Endothelial cell of umbilical vein (primary cell): ENCODE measurements at regions not wholly inside any gene's neighbourhood (a gene's known extent, or its start where the extent isn't known, plus 50 kb on each side); places are given as distances from the start of the nearest gene placed in this dataset.

Source experiments
- BruUV-seq: library from RNA; stranded (reverse); fragments of 400-500 nt; replicated peaks from 2 replicates; lab custom pipeline; 2021; lab: Mats Ljungman, UMichigan
- CTCF ChIA-PET: fragments of 300-600, 350-600 bp; sonication (Branson Sonifier 250); formaldehyde crosslinking; loops from one replicate; lab custom pipeline; 2021; ENCODE audit warnings: antibody characterized with exemption, inconsistent platforms; lab: Charles Lee
- POLR2A ChIA-PET: fragments of 300-600, 350-600 bp; sonication (Branson Sonifier 250); formaldehyde crosslinking; loops from one replicate; lab custom pipeline; 2021; ENCODE audit warnings: antibody characterized with exemption, inconsistent platforms; lab: Charles Lee
- DNase-seq: peaks from one replicate; pipeline ENCODE4 v3.0.0-alpha.2; 2011; ENCODE audit warnings: low read depth, low spot score
- FAIRE-seq: peaks from 2 replicates; lab custom pipeline; 2011; peaks lifted over from hg19 to GRCh38; lab: Jason Lieb, UNC
- H2AFZ ChIP-seq: 2 replicates; pipeline ENCODE4 v1.6.0; 2012; ENCODE audit warnings: low read depth, low read length, control low read depth, inconsistent platforms
- H3K27ac ChIP-seq: 2 replicates; pipeline ENCODE4 v1.5.1; 2011; ENCODE audit warnings: low read depth, mild to moderate bottlenecking, control low read depth, low read length, moderate library complexity; ENCODE audit not compliant: insufficient read depth
- H3K27me3 ChIP-seq, 2 experiments: 2 replicates each; pipeline versions ENCODE4 v1.6.0 to v1.6.1; 2011; ENCODE audit warnings: low read length in 2 of 2, mixed read lengths in 1 of 2; ENCODE audit not compliant: control insufficient read depth in 2 of 2, insufficient read depth in 2 of 2
- H3K36me3 ChIP-seq, 2 experiments: 2 replicates in 1 of 2; 3 replicates in 1 of 2; pipeline ENCODE4 v1.5.1; 2011; ENCODE audit warnings: low read length in 2 of 2, mild to moderate bottlenecking in 1 of 2, moderate library complexity in 1 of 2; ENCODE audit not compliant: control insufficient read depth in 2 of 2, insufficient read depth in 2 of 2; ENCODE audit errors: extremely low read depth in 1 of 2
- H3K4me1 ChIP-seq: 3 replicates; pipeline ENCODE4 v1.5.1; 2011; ENCODE audit warnings: mild to moderate bottlenecking, low read length; ENCODE audit not compliant: control insufficient read depth, insufficient read depth; ENCODE audit errors: extremely low read depth
- H3K4me2 ChIP-seq: 2 replicates; pipeline ENCODE4 v1.6.1; 2011; ENCODE audit warnings: low read length, control low read depth, mixed read lengths; ENCODE audit not compliant: insufficient read depth
- H3K4me3 ChIP-seq, 3 experiments: fragments of 200-600 bp in 1 of 3; sonication (generic), shearing (Covaris generic) in 1 of 3; replicated peaks in 1 of 3; 2 replicates each; pipeline ENCODE4 v1.5.1; 2011 to 2016; ENCODE audit warnings: control low read depth in 3 of 3, low read length in 3 of 3, mild to moderate bottlenecking in 2 of 3, inconsistent platforms in 1 of 3, low read depth in 1 of 3, moderate library complexity in 1 of 3; ENCODE audit not compliant: insufficient read depth in 1 of 3
- H3K79me2 ChIP-seq: 2 replicates; pipeline ENCODE4 v1.6.0; 2012; ENCODE audit warnings: low read length, inconsistent platforms; ENCODE audit not compliant: control insufficient read depth, insufficient read depth
- H3K9ac ChIP-seq: replicated peaks from 2 replicates; pipeline ENCODE3; 2011; ENCODE audit warnings: low read length, control low read depth; ENCODE audit not compliant: insufficient read depth; ENCODE audit errors: extremely low read depth
- H3K9me1 ChIP-seq: replicated peaks from 3 replicates; pipeline ENCODE4 v1.6.0; 2011; ENCODE audit warnings: mild to moderate bottlenecking, low read length; ENCODE audit not compliant: control insufficient read depth, insufficient read depth; ENCODE audit errors: extremely low read depth
- H3K9me3 ChIP-seq: replicated peaks from 2 replicates; pipeline ENCODE4 v1.5.1; 2012; ENCODE audit warnings: low read length, inconsistent platforms; ENCODE audit not compliant: control insufficient read depth, insufficient read depth
- H4K20me1 ChIP-seq: replicated peaks from 2 replicates; pipeline ENCODE3; 2011; ENCODE audit warnings: mild to moderate bottlenecking, low read length; ENCODE audit not compliant: control insufficient read depth, insufficient read depth; ENCODE audit errors: extremely low read depth
- CTCF ChIP-seq, 2 donors: IDR thresholded peaks; 1 replicate in 1 of 2; 2 replicates in 1 of 2; pipeline ENCODE4 v1.5.1; 2011; ENCODE audit warnings: low read length in 2 of 2, mild to moderate bottlenecking in 2 of 2, moderate library complexity in 2 of 2, control low read depth in 1 of 2, inconsistent platforms in 1 of 2, low read depth in 1 of 2; ENCODE audit not compliant: insufficient read depth in 1 of 2; ENCODE audit errors: extremely low read depth in 1 of 2
- EZH2 ChIP-seq: IDR thresholded peaks from 2 replicates; pipeline ENCODE4 v1.6.1; 2012; ENCODE audit warnings: borderline replicate concordance, low read depth, mild to moderate bottlenecking, moderate library complexity, low read length, inconsistent platforms; ENCODE audit not compliant: severe bottlenecking
- FOS ChIP-seq: IDR thresholded peaks from 2 replicates; pipeline ENCODE4 v1.6.1; 2011; ENCODE audit warnings: mild to moderate bottlenecking, low read length, moderate library complexity, borderline replicate concordance; ENCODE audit not compliant: insufficient read depth
- GATA2 ChIP-seq: IDR thresholded peaks from 2 replicates; pipeline ENCODE4 v1.7.0; 2011; ENCODE audit warnings: low read depth, mild to moderate bottlenecking, moderate library complexity, mixed read lengths, low read length; ENCODE audit not compliant: insufficient read length, insufficient read depth
- JUN ChIP-seq: IDR thresholded peaks from 2 replicates; pipeline ENCODE4 v1.6.1; 2011; ENCODE audit warnings: borderline replicate concordance, low read depth; ENCODE audit not compliant: insufficient read length, insufficient read depth
- MAX ChIP-seq: IDR thresholded peaks from 2 replicates; pipeline ENCODE4 v1.6.1; 2011; ENCODE audit not compliant: insufficient read depth, insufficient read length
- MYC ChIP-seq: IDR thresholded peaks from one replicate; pipeline ENCODE4 v1.6.1; 2011; ENCODE audit warnings: mild to moderate bottlenecking, low read depth, low read length
- POLR2A ChIP-seq: IDR thresholded peaks from 2 replicates; pipeline ENCODE4 v1.6.1; 2012; ENCODE audit warnings: low read depth, mild to moderate bottlenecking, control low read depth, low read length
- POLR2AphosphoS5 ChIP-seq: IDR thresholded peaks from 2 replicates; pipeline ENCODE4 v1.6.1; 2012; ENCODE audit warnings: low read depth, mild to moderate bottlenecking, control low read depth, low read length, moderate library complexity; ENCODE audit not compliant: insufficient read depth
- dilution Hi-C: fragments of 300-500 bp; cut with MboI; formaldehyde crosslinking; loops from one replicate; pipeline ENCODE4 v1.15.0; 2019; ENCODE audit warnings: low sequenced_read_pairs; ENCODE audit not compliant: extremely low pct_ligation_motif_present
- intact Hi-C: fragments of 100-400 bp; cut with micrococcal nuclease; formaldehyde crosslinking; loops from one replicate; pipeline ENCODE4 v1.10.0; 2022

- Histone ChIP-seq H3K4me3 (no peak overlapping the region), H3K36me3 (no peaks in the 10 kb centered on the region), H3K4me1 (no peaks in the 10 kb centered on the region), H3K4me2 (no peak overlapping the region), H2AFZ (no peak overlapping the region), H3K27ac (no peak overlapping the region), H3K79me2 (no peaks in the 10 kb centered on the region), H3K9ac (no peak overlapping the region), H3K9me3 (no peaks in the 10 kb centered on the region), H4K20me1 (no peaks in the 10 kb centered on the region), H3K9me1 (no peaks in the 10 kb centered on the region), H3K27me3 (no peaks in the 10 kb centered on the region)
- DNase-seq: no peak
- intact Hi-C loops: no loop called here
- ChIA-PET POLR2A (no interaction called here), CTCF (interaction anchor here (1.2 kb wide), 1 partner anchor 199 kb away, joined by 3 read pairs; no protein-coding TSS in a partner anchor)
- dilution Hi-C loops: no loop called here
- no TSS peak for BruUV-seq
- no peak for FAIRE-seq
- TF ChIP-seq FOS: no peak
- no peak for TF ChIP-seq POLR2AphosphoS5
- no peak for TF ChIP-seq MAX
- TF ChIP-seq POLR2A: no peak
- no peak for TF ChIP-seq GATA2
- no peak for TF ChIP-seq MYC
- no peak for TF ChIP-seq CTCF (IDR thresholded peaks at IDR 0.05; ENCODE audit: extremely low read depth in 1 of 2, insufficient read depth in 1 of 2, low read depth in 1 of 2, low read length in 2 of 2)
- no peak for TF ChIP-seq JUN
- no peak for TF ChIP-seq EZH2
These were observed 258.7 kb downstream of the EMP1 start for GRCh38 chr12:13454991-13455777.
